Right lobe of liver (tissue), 6 donors: ENCODE measurements at regions not wholly inside any gene's neighbourhood (a gene's known extent, or its start where the extent isn't known, plus 50 kb on each side); places are given as distances from the start of the nearest gene placed in this dataset.

Experiments
- ATAC-seq, 4 donors: fragments of 200-7000 bp; cut with Tn5 transposase; one replicate each; pipeline ENCODE4 v1.9.1; 2020; ENCODE audit warnings: mild to moderate bottlenecking in 4 of 4, moderate library complexity in 4 of 4
- DNase-seq, 3 donors: peaks; one replicate each; pipeline ENCODE4 v3.0.0-alpha.2; 2020
- H3K27ac ChIP-seq, 3 donors: fragments of 200-600 bp; one replicate each; pipeline ENCODE4 v1.8.0; 2022
- H3K27me3 ChIP-seq, 2 donors: fragments of 200-600 bp; one replicate each; pipeline ENCODE4 v1.8.0; 2022
- H3K36me3 ChIP-seq, 4 donors: fragments of 200-600 bp; sonication (generic) in 1 of 4; one replicate each; pipeline versions ENCODE4 v1.5.1 to v1.8.0; 2017 to 2022; ENCODE audit warnings: control low read depth in 1 of 4
- H3K4me1 ChIP-seq, 4 donors: fragments of 200-600 bp; sonication (generic) in 1 of 4; one replicate each; pipeline versions ENCODE4 v1.5.1 to v1.8.0; 2017 to 2022; ENCODE audit warnings: control low read depth in 1 of 4
- H3K4me3 ChIP-seq, 3 donors: fragments of 200-600 bp; one replicate each; pipeline ENCODE4 v1.8.0; 2022
- H3K9me3 ChIP-seq, 4 donors: fragments of 200-600 bp; sonication (generic) in 1 of 4; one replicate each; pipeline versions ENCODE4 v1.5.1 to v1.8.0; 2017 to 2022; ENCODE audit warnings: control low read depth in 1 of 4
- POLR2A ChIP-seq: fragments of 450-650 bp; IDR thresholded peaks from one replicate; pipeline ENCODE4 v1.6.1; 2017; ENCODE audit warnings: antibody characterized with exemption, mild to moderate bottlenecking
- WGBS: methylation state at CpG from one replicate; pipeline ENCODE4 v1.1.6; 2018; ENCODE audit warnings: low coverage, low lambda C conversion rate; ENCODE audit not compliant: insufficient coverage; ENCODE audit errors: missing lambda C conversion rate; 5-methylcytosine and 5-hydroxymethylcytosine counted together
- intact Hi-C, 2 donors: fragments of 100-400 bp; cut with DNase I; formaldehyde crosslinking; loops; one replicate each; pipeline versions ENCODE4 v1.11.2 to v1.14.1; 2022
- TF ChIP-seq, protein P1 (sequence below), 4 donors: fragments of 200-600 bp in 3 of 4; fragments of 450-650 bp in 1 of 4; IDR thresholded peaks; one replicate each; pipeline versions ENCODE4 v1.5.1 to v1.8.0; 2016 to 2022; ENCODE audit warnings: antibody characterized with exemption in 4 of 4, mild to moderate bottlenecking in 2 of 4
- donor health status: DM: no; HTN: yes; CAD: no.
- donor health status: DM: no; HTN: no; CAD: no.
- donor health status: DM: no; HTN: no; CAD: no.
- donor health status: DM: no; HTN: yes; CAD: no.
- donor health status: DM: no; HTN: yes; CAD: no.

DNA sequence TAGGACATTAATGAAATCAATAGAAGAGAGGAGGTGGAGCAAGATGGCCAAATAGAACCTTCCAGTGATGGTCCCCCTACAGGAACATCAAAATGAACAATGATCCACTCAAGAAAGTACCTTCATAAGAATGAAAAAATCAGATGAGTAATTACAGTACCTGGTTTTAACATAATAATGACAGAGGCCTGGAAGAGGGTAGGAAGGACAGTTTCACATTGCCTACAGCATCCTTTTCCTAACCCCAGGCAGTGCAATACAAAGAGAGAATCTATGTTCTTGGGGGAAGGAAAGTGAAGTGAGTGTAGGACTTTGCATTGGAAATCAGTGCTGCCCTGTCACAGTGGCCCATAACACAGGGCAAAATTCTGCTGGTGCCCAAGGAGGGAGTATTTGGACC, 81.2 kb upstream of the SPTLC1 start:
- no peaks in the 10 kb centered on the region for H3K9me3 ChIP-seq
- intact Hi-C loops, result no loop called here
- H3K36me3 ChIP-seq, result no peaks in the 10 kb centered on the region
- H3K27ac ChIP-seq, result no peak overlapping the region
- H3K4me3 ChIP-seq, result no peak overlapping the region
- H3K4me1 ChIP-seq, result no peaks in the 10 kb centered on the region
- TF ChIP-seq POLR2A, result no peak
- TF ChIP-seq, protein P1, sequence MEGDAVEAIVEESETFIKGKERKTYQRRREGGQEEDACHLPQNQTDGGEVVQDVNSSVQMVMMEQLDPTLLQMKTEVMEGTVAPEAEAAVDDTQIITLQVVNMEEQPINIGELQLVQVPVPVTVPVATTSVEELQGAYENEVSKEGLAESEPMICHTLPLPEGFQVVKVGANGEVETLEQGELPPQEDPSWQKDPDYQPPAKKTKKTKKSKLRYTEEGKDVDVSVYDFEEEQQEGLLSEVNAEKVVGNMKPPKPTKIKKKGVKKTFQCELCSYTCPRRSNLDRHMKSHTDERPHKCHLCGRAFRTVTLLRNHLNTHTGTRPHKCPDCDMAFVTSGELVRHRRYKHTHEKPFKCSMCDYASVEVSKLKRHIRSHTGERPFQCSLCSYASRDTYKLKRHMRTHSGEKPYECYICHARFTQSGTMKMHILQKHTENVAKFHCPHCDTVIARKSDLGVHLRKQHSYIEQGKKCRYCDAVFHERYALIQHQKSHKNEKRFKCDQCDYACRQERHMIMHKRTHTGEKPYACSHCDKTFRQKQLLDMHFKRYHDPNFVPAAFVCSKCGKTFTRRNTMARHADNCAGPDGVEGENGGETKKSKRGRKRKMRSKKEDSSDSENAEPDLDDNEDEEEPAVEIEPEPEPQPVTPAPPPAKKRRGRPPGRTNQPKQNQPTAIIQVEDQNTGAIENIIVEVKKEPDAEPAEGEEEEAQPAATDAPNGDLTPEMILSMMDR (IDR thresholded peaks at IDR 0.05), result no peak
- ATAC-seq (no peak), DNase-seq (no peak)
- H3K27me3 ChIP-seq, result no peaks in the 10 kb centered on the region

DNA sequence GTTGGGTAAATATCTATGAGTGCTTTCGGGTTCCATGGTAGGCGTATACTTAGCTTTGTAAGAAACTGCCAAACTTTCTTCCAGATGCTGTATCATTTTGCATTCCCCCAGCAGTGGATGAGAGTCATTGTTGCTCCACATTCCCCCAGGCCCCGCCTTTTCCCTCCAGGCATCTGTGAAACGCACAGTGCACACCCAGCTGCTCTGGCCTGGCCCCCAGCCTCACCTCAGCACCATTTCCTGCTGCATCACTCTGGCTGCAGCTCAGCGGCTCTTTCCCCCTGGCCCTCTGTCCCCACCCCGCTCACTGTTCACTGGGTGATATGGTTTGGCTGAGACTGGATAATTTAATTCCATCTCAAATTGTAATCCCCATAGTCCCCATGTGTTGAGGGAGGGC, 76.6 kb upstream of the SPTLC1 start:
- Histone ChIP-seq H3K4me1 (no peaks in the 10 kb centered on the region), H3K27me3 (no peaks in the 10 kb centered on the region), H3K36me3 (no peaks in the 10 kb centered on the region), H3K27ac (no peak overlapping the region), H3K4me3 (no peak overlapping the region), H3K9me3 (no peaks in the 10 kb centered on the region)
- WGBS, result 78% methylated on average over 5 of the region's 6 CpGs
- intact Hi-C loops, result no loop called here
- ATAC-seq, result no peak
- DNase-seq, result no peak
- TF ChIP-seq, protein P1 (IDR thresholded peaks at IDR 0.05), result no peak
- TF ChIP-seq POLR2A, result no peak

DNA sequence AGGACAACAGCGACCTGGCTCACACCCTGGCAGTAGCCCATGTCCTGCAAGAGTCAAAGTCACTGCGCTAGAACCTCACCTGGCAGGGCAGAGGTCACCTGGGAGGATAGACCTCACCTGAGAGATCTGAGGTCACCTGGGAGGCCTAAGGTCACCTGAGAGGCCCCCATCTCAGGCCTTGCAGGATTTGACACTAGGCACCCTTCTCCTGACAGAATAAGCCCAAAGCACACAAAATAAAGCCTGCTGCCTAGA, 75.2 kb upstream of the SPTLC1 start:
- H3K9me3 ChIP-seq, result no peaks in the 10 kb centered on the region
- no peaks in the 10 kb centered on the region for H3K27me3 ChIP-seq
- intact Hi-C loops, result no loop called here
- ATAC-seq (no peak), DNase-seq (no peak)
- H3K36me3 ChIP-seq, result no peaks in the 10 kb centered on the region
- no CpG with 5 or more reads among the region's 2 CpGs for WGBS
- no peak overlapping the region for H3K4me3 ChIP-seq
- H3K4me1 ChIP-seq, result no peaks in the 10 kb centered on the region
- TF ChIP-seq, protein P1 (IDR thresholded peaks at IDR 0.05), result no peak
- no peak for TF ChIP-seq POLR2A
- H3K27ac ChIP-seq, result no peak overlapping the region

DNA sequence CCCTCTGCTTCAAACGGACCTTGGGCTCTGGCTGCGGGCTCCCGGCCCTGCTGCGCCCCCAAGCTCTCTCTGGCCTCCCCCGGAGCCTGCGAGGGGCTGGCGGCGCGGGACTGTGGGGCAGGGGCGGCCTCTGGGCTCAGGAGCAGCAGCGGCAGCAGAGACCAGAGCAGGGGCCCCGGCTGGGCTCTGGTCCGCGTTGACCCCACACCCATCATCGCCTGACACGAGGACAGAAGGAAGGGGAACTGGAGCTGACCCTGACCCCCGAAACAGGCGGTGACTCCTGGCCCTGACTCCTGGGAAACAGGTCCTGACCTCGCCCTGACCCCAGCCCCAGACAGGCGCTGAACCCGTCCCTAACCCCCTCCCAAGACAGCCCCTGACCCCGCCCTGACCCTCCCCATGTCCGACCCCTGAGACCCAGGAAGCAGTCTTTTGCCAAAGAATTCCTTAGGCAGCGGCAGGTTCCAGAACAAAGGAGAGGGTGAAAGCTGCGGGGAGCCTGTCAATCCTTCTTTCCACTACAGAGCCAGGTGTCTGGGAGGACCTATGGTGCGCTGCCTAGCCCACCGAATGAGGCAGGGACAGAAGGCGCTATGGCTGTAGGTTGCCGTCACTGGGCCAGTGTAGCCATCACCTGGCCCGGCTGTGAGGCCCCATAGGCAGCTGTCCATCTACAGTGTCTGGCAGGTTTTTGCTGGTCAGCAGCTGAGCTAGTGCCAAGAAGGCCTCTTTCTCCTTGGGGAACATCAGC, 74.7 kb upstream of the SPTLC1 start:
- WGBS, result 60% methylated on average over 12 of the region's 30 CpGs
- H3K9me3 ChIP-seq, result no peaks in the 10 kb centered on the region
- intact Hi-C loops, result no loop called here
- H3K4me3 ChIP-seq, result no peak overlapping the region
- DNase-seq, result no peak
- TF ChIP-seq, protein P1 (IDR thresholded peaks at IDR 0.05), result no peak
- TF ChIP-seq POLR2A, result no peak
- ATAC-seq, result peak in 1 of 4 donors; percentile 26
- no peaks in the 10 kb centered on the region for H3K4me1 ChIP-seq
- H3K27ac ChIP-seq, result no peak overlapping the region
- no peaks in the 10 kb centered on the region for H3K27me3 ChIP-seq
- no peaks in the 10 kb centered on the region for H3K36me3 ChIP-seq
